ENCODE measurements at regions not wholly inside any gene's neighbourhood (a gene's known extent, or its start where the extent isn't known, plus 50 kb on each side); places are given as distances from the start of the nearest gene placed in this dataset.

GRCh38 chr15:97023488-97023844 is 693.0 kb downstream of the NR2F2 start:
- no peak for TF ChIP-seq ELF4 (CRISPR knock-in tag; IDR thresholded peaks at IDR 0.05)
- TF ChIP-seq SMAD3 (CRISPR knock-in tag; conservative IDR thresholded peaks at IDR 0.05): no peak
- TF ChIP-seq SRSF1 (IDR thresholded peaks at IDR 0.05; ENCODE audit: low read depth, low read length): no peak
- TF ChIP-seq CTCF (IDR thresholded peaks at IDR 0.05 in 2 of 3, conservative IDR thresholded peaks at IDR 0.05 in 1 of 3; ENCODE audit: insufficient read depth in 2 of 3, low read depth in 1 of 3, low read length in 3 of 3): no peak
- TF ChIP-seq, protein P1, sequence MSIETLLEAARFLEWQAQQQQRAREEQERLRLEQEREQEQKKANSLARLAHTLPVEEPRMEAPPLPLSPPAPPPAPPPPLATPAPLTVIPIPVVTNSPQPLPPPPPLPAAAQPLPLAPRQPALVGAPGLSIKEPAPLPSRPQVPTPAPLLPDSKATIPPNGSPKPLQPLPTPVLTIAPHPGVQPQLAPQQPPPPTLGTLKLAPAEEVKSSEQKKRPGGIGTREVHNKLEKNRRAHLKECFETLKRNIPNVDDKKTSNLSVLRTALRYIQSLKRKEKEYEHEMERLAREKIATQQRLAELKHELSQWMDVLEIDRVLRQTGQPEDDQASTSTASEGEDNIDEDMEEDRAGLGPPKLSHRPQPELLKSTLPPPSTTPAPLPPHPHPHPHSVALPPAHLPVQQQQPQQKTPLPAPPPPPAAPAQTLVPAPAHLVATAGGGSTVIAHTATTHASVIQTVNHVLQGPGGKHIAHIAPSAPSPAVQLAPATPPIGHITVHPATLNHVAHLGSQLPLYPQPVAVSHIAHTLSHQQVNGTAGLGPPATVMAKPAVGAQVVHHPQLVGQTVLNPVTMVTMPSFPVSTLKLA (conservative IDR thresholded peaks at IDR 0.05): no peak
- no peak for TF ChIP-seq ZNF175 (CRISPR knock-in tag; IDR thresholded peaks at IDR 0.05; ENCODE audit: low read depth)
- TF ChIP-seq TEAD4 (IDR thresholded peaks at IDR 0.05; ENCODE audit: low read length): no peak
- no peak for TF ChIP-seq TEAD4 (CRISPR knock-in tag; IDR thresholded peaks at IDR 0.05; ENCODE audit: borderline replicate concordance)
- no peak for TF ChIP-seq RAD51 (IDR thresholded peaks at IDR 0.05; ENCODE audit: borderline replicate concordance, low read depth)
- no peak for TF ChIP-seq TAF1 (IDR thresholded peaks at IDR 0.05; ENCODE audit: control insufficient read depth, extremely low read depth, insufficient read depth, low read length, severe bottlenecking)
- TF ChIP-seq, protein P2, sequence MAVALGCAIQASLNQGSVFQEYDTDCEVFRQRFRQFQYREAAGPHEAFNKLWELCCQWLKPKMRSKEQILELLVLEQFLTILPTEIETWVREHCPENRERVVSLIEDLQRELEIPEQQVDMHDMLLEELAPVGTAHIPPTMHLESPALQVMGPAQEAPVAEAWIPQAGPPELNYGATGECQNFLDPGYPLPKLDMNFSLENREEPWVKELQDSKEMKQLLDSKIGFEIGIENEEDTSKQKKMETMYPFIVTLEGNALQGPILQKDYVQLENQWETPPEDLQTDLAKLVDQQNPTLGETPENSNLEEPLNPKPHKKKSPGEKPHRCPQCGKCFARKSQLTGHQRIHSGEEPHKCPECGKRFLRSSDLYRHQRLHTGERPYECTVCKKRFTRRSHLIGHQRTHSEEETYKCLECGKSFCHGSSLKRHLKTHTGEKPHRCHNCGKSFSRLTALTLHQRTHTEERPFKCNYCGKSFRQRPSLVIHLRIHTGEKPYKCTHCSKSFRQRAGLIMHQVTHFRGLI (CRISPR knock-in tag; IDR thresholded peaks at IDR 0.05): no peak
- TF ChIP-seq YY1 (IDR thresholded peaks at IDR 0.05; ENCODE audit: borderline replicate concordance in 1 of 3, control insufficient read depth in 1 of 3, extremely low read depth in 1 of 3, insufficient read depth in 3 of 3, insufficient read length in 1 of 3, insufficient replicate concordance in 2 of 3, low read depth in 1 of 3, low read length in 2 of 3): no peak

All from K562 (cell line).